ENCODE measurements at regions not wholly inside any gene's neighbourhood (a gene's known extent, or its start where the extent isn't known, plus 50 kb on each side); places are given as distances from the start of the nearest gene placed in this dataset.

DNA sequence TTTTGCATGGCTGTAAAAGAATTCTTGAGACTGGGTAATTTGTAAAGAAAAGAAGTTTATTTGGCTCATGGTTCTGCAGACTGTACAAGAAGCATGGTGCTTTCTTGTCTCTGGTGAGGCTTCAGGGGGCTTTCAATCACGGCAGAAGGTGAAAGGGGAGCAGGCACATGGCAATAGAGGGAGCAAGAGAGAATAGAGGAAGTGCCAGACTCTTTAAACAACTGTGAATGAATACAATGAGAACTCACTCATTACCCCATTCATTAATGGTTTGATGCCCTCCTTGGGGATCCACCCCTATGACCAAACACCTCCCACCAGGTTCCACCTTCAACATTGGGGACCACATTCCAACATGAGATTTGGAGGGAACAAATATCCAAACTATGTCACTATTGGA, 463.5 kb downstream of the MTX2 start:
- DNase-seq (ENCODE audit: low spot score) (no peak), ATAC-seq (ENCODE audit: low read depth) (no peak)
- no peaks in the 10 kb centered on the region for H3K4me1 ChIP-seq (ENCODE audit: insufficient read depth, poor library complexity, severe bottlenecking)
- H3K36me3 ChIP-seq (ENCODE audit: low read depth): no peaks in the 10 kb centered on the region
- H3K27ac ChIP-seq (ENCODE audit: poor library complexity, severe bottlenecking): no peak overlapping the region
- no peaks in the 10 kb centered on the region for H3K9me3 ChIP-seq (ENCODE audit: severe bottlenecking)
- no peak overlapping the region for H3K4me3 ChIP-seq (ENCODE audit: severe bottlenecking)
- no peaks in the 10 kb centered on the region for H3K27me3 ChIP-seq (ENCODE audit: insufficient read depth, poor library complexity, severe bottlenecking)
- TF ChIP-seq, protein P1, sequence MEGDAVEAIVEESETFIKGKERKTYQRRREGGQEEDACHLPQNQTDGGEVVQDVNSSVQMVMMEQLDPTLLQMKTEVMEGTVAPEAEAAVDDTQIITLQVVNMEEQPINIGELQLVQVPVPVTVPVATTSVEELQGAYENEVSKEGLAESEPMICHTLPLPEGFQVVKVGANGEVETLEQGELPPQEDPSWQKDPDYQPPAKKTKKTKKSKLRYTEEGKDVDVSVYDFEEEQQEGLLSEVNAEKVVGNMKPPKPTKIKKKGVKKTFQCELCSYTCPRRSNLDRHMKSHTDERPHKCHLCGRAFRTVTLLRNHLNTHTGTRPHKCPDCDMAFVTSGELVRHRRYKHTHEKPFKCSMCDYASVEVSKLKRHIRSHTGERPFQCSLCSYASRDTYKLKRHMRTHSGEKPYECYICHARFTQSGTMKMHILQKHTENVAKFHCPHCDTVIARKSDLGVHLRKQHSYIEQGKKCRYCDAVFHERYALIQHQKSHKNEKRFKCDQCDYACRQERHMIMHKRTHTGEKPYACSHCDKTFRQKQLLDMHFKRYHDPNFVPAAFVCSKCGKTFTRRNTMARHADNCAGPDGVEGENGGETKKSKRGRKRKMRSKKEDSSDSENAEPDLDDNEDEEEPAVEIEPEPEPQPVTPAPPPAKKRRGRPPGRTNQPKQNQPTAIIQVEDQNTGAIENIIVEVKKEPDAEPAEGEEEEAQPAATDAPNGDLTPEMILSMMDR (IDR thresholded peaks at IDR 0.05; ENCODE audit: poor library complexity, severe bottlenecking): no peak

DNA sequence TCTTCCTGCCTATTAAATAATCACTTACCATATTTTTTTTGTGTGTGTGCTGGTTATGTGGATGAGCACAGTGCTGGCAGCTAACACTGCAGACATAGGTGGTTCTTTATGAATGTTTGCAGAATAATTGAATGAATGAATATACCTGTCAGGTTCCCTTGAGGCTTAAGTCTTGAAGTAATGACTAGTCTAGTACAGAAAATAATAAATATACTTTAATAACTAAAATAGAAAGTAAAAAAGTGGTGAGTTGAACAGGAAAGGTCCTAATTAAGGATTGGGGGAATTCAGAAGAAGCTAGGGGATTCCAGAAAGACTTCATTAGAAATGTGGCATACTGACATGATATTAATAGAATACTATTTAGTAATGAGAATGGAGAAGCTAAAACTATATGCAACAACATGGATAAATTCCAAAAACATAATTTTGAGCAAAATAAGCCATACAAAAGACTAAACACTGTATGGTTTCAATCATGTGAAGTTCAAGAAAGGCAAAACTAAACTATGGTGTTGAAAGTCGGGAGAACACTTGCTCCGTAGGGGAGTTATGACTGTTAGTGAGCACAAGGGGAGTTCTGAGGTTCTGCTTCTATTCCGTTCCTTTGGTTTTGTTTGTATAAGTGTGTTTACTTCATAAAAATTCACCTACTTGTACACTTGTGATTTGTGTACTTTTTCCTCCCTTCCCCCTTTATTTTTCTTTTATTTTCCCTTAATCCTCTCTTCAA, 464.6 kb downstream of the MTX2 start:
- no peak for DNase-seq (ENCODE audit: low spot score)
- Histone ChIP-seq H3K36me3 (ENCODE audit: low read depth) (no peaks in the 10 kb centered on the region), H3K9me3 (ENCODE audit: severe bottlenecking) (no peaks in the 10 kb centered on the region), H3K27ac (ENCODE audit: poor library complexity, severe bottlenecking) (no peak overlapping the region), H3K27me3 (ENCODE audit: insufficient read depth, poor library complexity, severe bottlenecking) (no peaks in the 10 kb centered on the region), H3K4me1 (ENCODE audit: insufficient read depth, poor library complexity, severe bottlenecking) (no peaks in the 10 kb centered on the region), H3K4me3 (ENCODE audit: severe bottlenecking) (no peak overlapping the region)
- TF ChIP-seq, protein P1 (IDR thresholded peaks at IDR 0.05; ENCODE audit: poor library complexity, severe bottlenecking): no peak
- no peak for ATAC-seq (ENCODE audit: low read depth)

DNA sequence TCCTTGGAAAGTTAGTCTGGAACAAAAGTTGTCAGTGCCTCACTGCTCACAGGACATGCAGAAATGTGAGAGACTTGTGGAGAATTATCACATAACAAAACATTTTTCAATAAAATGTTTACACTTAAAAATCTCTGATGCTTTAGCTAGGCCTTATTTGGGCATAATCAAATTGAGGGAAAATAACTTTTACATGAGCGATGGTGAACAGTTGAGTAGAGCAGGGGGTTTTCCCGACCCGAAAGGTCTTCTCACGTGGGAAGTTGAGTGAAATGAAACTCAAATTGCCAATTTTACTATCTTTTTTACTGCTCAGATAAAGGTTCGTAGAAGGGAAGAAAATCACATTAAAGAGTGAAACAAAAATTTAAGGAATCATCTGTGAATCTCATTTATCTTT, 465.6 kb downstream of the MTX2 start:
- Histone ChIP-seq H3K27ac (ENCODE audit: poor library complexity, severe bottlenecking) (no peak overlapping the region), H3K27me3 (ENCODE audit: insufficient read depth, poor library complexity, severe bottlenecking) (no peaks in the 10 kb centered on the region), H3K36me3 (ENCODE audit: low read depth) (no peaks in the 10 kb centered on the region), H3K4me3 (ENCODE audit: severe bottlenecking) (no peak overlapping the region), H3K4me1 (ENCODE audit: insufficient read depth, poor library complexity, severe bottlenecking) (no peaks in the 10 kb centered on the region), H3K9me3 (ENCODE audit: severe bottlenecking) (no peaks in the 10 kb centered on the region)
- DNase-seq (ENCODE audit: low spot score): no peak
- ATAC-seq (ENCODE audit: low read depth): no peak
- TF ChIP-seq, protein P1 (IDR thresholded peaks at IDR 0.05; ENCODE audit: poor library complexity, severe bottlenecking): no peak

DNA sequence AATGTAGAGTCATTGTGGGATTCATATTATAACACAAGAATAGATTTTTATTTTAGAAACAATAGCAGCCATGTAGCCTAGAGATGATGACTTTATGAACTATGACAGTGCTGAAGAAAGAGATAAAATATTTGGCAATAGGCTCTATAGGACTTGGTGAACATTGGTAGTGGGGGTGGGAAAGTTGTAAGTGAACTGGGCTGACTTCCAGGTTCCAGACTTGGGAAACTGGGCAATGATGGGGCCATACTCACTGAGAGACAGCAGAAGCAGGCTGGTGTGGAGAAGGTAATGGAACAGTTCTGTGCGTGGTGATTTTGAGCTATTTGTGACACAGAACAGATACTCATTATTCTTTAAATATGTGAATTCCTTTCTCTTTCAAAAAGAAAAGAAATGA, 470.3 kb upstream of the HNRNPA3 start:
- TF ChIP-seq, protein P1 (IDR thresholded peaks at IDR 0.05; ENCODE audit: poor library complexity, severe bottlenecking): no peak
- H3K4me1 ChIP-seq (ENCODE audit: insufficient read depth, poor library complexity, severe bottlenecking): no peaks in the 10 kb centered on the region
- DNase-seq (ENCODE audit: low spot score) (no peak), ATAC-seq (ENCODE audit: low read depth) (no peak)
- H3K27ac ChIP-seq (ENCODE audit: poor library complexity, severe bottlenecking): no peak overlapping the region
- no peak overlapping the region for H3K4me3 ChIP-seq (ENCODE audit: severe bottlenecking)
- no peaks in the 10 kb centered on the region for H3K36me3 ChIP-seq (ENCODE audit: low read depth)
- H3K9me3 ChIP-seq (ENCODE audit: severe bottlenecking): no peaks in the 10 kb centered on the region
- H3K27me3 ChIP-seq (ENCODE audit: insufficient read depth, poor library complexity, severe bottlenecking): peaks cover 3% of the 10 kb centered on the region

DNA sequence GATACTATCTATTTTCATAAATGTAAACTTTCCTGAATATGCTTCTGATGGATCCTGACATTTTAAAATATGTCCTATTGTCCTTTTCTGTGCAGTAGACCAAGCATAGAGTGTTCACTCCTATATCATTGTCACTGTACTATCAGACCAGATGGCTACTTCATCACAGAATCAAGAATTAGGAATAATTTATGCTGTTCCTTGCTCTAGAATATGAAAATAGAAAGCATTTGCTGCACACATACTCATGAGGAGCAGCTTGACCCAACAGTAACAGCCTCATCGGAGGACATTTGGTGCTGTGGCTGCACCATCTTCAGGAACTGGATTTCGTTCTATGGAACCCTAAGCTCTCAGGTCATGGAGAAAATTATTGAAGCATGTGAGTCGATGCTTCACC, 468.9 kb upstream of the HNRNPA3 start:
- ATAC-seq (ENCODE audit: low read depth): no peak
- H3K27ac ChIP-seq (ENCODE audit: poor library complexity, severe bottlenecking): no peak overlapping the region

More for the DNA sequence above, 468.9 kb upstream of the HNRNPA3 start:
- no peak overlapping the region for H3K4me3 ChIP-seq (ENCODE audit: severe bottlenecking)
- H3K9me3 ChIP-seq (ENCODE audit: severe bottlenecking): no peaks in the 10 kb centered on the region
- H3K36me3 ChIP-seq (ENCODE audit: low read depth): no peaks in the 10 kb centered on the region
- H3K4me1 ChIP-seq (ENCODE audit: insufficient read depth, poor library complexity, severe bottlenecking): no peaks in the 10 kb centered on the region
- TF ChIP-seq, protein P1 (IDR thresholded peaks at IDR 0.05; ENCODE audit: poor library complexity, severe bottlenecking): no peak
- H3K27me3 ChIP-seq (ENCODE audit: insufficient read depth, poor library complexity, severe bottlenecking): peaks cover 3% of the 10 kb centered on the region
- no peak for DNase-seq (ENCODE audit: low spot score)

Measured in RWPE2 (cell line).